LoVo (cell line): ENCODE measurements at regions not wholly inside any gene's neighbourhood (a gene's known extent, or its start where the extent isn't known, plus 50 kb on each side); places are given as distances from the start of the nearest gene placed in this dataset.
A peak's percentile ranks its signal among the peaks of the same experiment; 100 is the strongest.
"Not testable (repeated sequence)": the region's sequence is repeated elsewhere in the genome, so short reads cannot be mapped to it uniquely, and the experiment has no call there.

ENCODE experiments used
- DNase-seq: peaks from one replicate; pipeline ENCODE4 v3.0.0-alpha.2; 2016; ENCODE audit warnings: low spot score

DNA sequence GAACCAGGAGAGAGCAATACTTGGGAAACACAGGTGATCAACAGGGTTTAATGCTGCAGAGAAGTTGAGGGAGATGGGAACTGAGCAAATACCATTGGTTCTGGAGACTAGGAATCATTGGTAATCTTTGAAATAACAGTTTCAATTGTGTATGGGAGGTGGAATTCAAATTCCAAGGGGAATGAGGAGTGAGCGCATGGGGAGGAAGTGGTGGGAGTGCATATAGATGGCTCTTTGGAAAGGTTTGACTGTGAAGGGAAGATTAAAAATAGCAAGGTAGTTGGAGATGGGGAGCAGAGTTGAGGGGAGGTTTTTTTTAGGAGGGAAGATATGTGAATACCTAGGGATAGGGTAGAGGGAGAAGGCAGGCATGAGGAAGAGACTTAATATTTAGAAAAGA is 51.1 kb upstream of the ROPN1 start:
- no peak for DNase-seq

DNA sequence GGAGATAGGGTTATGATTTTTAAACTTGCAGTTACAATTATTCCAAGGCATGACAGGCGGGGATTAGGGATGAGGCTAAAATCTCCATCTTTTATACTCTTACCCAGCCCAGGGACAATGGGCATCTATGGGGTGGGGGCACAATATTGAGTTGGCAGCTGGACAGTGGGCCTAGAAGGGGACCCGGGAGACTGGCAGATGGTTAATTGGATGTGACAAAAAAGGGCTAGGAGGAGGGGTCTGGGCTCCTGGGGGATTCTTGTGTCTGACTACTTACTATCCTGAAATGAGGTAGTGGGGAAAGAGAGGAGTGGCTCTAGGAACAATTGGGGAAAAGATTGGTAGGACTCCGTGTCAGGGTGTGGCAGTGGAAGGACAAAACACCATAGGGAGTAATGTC is 53.0 kb upstream of the ROPN1 start:
- DNase-seq: no peak

DNA sequence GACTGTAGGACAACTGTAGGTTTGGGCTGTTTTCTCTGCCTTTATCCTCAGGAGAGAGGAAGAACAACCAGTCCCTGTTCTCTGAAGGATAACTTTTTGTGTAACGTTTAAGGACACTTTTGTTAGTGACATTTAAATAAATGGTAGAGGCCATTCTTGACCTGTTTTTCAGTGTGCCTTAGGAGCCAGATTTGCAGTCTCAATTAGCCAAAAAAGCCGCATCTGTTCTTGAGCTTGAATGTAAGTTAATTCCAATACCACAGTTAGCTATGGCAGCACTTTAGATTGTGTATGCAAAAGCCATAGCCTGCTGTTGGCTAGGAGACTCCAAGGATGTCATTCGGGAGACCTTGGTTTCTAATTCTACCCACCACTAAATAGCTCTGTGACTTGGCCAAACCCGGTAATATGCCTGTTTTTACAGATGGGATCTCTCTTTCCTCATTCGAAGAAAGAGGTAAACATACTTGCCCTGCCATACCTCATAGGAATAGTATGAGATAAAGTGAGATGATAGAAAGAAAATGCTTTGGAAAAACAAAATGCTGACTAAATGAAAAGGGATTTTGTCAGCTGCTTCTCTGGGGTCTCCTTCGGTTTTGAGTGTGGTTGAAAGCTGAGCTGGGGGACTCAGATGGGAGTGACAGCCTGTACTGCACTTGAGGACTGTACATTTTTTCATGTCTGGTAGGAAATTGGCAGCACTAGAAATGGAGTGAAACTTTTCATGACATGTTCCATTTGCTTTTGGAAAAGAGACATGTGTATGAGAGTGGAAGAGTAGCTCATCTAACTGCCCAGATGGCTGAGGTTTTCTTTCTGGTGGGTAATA is 57.3 kb upstream of the ROPN1 start:
- DNase-seq: no peak

DNA sequence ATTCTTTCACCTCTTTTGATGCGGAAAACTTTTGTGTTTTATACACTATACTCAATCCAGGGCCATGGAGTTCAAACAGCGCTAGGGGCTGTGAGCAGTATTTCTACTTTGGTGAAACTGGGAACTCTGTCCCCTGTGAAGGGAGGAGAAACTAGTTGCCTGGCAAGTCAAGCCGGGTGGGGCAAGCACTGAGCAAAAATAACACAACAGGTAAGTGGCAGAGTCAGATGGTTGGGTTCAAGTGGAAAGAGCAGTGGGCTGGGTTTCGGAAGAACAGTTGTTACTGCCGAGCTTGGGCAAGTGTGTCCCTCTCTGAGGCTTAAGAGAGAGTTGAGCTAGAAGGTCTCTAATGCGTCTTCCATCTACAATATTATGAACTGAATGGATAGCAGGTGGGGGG is 59.7 kb upstream of the ROPN1 start:
- DNase-seq: no peak

DNA sequence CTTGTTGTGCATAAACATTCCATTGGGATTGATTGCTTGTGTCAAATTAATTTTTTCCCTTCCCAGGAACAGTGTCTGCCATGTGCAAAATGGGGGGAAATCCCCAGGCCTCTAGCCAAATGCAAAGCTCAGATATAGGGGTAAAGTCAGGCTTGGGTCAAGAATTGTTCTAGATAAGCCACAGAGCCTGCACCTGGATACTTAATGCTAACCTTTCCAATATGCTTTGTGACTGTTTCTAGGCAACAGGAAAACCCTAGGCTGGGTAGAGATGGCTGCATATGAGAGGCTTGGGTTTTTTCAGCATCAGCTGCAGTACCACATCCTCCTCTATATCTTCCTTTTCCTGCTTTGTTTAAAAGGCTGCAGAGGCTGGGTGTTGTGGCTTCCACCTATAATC is 61.9 kb upstream of the ROPN1 start:
- no peak for DNase-seq

DNA sequence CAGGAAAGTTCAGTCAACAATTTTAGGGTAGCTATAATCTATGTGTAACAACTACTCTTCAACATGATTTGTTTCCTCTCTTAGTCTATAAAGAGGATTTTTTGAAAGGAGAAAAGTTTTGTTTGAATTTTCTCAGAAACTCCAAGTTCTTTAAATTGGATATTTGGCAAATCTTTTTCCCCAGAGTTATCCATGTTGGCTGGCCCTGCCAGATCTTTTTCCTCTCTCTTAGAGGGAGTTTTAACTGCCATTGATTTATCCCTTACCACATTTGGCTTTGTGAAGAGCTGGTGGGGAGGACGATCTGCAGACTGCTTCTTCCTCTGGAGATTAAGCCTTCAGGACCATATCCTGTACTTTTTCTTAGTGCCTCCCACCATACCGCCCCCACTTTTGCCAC is 64.9 kb upstream of the ROPN1 start:
- no peak for DNase-seq

DNA sequence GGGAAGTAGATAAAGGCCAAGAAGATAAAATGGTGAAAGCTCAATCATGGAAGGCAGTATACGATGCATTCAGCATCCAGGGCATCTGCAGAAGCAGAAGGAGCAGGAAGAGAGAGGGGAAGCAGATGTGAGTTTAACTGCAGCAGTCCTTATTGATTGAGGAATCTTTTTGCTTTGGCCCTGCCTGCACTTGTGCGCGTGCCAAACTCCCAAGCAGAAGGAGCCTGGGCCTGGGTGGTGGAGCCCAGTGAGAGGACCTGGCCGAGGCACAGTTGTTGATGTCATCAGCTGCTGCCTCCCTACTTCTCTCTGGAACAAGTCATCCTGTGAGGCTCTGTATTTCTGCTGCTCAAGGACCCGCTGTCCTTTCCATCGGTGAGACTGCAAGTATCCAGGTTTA is 65.5 kb upstream of the ROPN1 start:
- no peak for DNase-seq

DNA sequence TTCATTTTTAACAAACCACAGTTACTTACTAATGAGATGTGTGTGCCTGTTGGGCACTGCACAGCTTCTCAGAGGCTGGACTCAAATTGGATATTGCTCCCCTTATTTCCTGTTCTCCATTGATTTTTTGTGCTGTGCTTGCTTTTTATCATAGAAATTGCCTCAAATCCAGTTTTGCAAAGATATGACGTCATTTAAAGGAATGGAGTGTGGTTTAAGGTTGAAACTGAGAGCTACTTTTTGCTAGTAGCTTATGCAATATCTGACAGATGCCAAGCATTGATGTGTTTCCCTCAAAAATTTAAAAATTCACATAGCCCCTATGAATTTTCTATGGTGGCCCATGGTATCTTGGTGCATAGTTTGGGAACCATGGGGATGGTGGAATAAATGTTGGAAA is 67.7 kb upstream of the ROPN1 start:
- DNase-seq: no peak

DNA sequence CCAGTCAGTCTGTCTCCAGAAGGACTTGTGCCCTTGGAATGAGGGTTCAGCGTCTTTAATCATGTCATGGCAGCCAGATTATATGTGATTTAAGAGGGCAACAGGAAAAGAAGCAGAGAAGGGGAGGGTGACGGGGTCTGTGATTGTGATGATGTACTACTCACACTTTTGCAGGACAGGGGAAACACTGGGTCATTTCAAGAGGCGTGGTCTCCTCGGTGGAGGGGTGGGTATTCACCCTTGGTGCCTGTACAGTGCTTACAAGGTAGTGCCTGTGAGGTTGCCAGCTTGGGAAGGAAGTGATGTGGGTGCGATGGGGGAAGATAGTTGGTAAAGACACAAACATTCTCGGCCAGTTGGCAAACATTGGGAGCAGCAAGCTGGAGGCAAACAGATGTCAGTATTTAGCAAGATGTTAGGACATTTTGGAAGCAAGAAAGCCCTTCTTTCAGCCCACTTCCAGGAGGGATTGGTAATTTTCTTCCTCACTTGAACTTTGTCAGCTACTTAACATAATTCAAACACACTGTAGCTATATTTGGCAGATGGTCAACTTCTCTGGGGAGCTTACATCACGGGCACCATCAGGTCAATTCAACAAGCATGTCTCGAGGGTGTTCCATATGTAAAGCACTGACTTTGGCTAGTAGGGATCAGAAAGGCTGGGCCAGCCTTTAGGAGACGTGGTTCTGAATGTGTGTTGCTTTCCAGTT is 71.4 kb upstream of the ROPN1 start:
- DNase-seq: no peak

DNA sequence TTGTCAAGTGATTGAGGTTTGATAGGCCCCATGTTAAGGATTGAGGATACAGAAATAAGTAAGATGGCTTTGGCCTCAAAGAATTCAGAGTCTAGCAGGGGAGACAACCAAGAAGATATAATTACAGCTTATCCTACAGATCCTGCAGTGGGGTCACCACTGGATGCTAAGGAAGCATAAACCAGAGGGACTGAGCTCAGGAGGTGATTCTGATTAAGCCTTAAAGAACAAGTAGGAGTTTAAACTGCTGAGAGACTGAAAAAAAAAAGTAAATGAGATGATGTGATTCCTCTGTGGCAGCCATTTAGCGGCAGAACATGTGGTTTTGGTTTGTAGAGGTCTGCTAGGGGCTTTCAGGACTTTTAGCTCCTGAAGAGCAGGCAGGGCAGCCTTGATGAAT is 72.1 kb upstream of the ROPN1 start:
- DNase-seq: no peak

DNA sequence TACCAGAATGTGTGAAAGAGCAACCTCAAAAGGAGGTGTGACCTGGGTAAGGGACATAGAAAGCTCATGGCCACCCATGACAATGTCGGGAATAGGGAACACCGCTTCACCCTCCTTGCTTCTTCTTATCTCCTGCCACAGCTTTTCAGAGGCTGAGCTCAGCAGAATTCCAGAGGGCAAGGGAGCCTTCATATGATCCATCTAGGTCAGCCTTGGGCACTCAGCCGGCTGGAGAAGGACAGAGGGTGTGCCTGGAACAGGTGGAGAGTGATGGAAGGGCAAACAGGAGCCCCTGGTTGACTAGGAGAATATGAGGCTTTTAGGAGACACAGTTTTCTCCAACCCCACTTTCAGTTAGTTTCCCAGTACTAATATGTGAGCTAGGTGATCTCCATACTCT is 74.6 kb upstream of the ROPN1 start:
- DNase-seq: not testable (repeated sequence)

DNA sequence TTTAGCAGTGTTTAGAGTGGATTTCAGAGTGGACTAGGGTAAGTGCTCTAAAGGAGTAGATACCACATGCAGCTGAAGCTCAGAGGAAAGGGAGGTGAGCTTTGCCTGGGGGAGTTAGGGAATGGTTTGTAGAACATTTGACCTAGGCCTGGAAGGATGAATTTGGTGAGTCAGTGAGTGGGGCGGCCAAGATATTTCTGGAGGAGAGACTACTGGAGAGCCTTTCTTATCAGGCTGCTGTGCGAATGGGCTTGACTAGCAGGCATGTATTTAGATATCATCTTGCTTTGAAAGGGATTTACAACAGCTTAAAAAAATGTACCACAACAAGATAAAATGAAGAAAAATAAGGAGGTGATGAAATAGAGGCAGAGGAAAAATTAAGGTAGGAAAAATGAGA is 77.8 kb upstream of the ROPN1 start:
- DNase-seq: not testable (repeated sequence)

DNA sequence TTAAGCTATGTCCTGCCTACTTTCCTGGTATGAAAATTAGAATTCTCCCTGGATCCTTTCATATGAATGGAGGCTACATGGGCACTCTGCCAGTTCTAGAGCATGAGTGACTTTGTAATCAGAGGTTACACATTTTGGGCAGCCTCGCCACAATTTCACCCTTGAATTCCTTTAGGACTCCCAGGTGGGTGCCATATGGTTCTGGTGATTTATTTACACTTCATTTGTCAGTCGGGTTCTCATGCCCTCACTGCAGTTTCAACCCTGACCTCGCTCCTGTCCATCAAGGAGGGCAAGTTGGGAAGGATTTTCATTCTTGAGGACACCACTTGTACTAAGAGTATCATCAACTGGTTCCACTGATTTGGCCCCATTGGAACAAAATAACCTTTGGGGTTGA is 83.2 kb upstream of the ROPN1 start:
- not testable (repeated sequence) for DNase-seq

DNA sequence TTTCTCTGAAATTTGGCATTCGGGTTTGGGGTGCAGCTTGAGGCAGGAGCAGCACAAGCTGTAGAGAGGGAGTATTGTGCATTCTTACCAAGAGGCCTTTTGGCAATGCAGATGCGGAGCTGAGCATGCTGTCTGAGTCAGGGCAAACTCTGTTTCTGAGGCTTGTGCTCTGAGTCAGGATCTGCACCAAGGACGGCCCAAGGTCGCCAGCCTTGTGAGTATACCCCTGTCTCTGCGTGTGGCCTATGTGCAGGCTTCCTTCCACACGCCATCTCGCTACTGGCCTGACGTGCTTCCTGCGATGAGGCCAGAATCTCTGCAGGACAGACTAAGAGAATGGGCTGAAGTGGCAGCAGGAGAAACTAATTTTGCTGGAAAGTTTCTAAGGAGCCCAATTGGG is 83.8 kb upstream of the ROPN1 start:
- no peak for DNase-seq

DNA sequence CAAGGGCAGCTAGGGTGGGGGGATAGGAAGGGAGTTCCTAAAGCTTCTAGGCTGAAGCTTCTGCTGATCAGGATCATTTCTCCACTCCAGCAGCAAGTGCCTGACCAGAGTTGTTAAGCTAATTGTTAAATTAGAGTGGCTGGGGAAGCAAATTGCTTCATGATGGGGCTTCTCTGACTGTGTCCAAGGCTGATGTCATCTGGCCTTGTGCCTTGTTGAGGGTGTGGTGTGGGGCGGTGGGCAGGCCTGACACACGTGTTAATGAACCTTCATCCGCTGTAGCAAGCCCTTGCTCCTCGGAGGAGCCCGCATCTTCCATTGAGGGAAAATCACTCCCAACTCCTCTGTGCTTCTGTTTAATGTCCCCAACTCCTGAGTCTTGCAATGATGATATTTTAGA is 84.3 kb upstream of the ROPN1 start:
- no peak for DNase-seq

DNA sequence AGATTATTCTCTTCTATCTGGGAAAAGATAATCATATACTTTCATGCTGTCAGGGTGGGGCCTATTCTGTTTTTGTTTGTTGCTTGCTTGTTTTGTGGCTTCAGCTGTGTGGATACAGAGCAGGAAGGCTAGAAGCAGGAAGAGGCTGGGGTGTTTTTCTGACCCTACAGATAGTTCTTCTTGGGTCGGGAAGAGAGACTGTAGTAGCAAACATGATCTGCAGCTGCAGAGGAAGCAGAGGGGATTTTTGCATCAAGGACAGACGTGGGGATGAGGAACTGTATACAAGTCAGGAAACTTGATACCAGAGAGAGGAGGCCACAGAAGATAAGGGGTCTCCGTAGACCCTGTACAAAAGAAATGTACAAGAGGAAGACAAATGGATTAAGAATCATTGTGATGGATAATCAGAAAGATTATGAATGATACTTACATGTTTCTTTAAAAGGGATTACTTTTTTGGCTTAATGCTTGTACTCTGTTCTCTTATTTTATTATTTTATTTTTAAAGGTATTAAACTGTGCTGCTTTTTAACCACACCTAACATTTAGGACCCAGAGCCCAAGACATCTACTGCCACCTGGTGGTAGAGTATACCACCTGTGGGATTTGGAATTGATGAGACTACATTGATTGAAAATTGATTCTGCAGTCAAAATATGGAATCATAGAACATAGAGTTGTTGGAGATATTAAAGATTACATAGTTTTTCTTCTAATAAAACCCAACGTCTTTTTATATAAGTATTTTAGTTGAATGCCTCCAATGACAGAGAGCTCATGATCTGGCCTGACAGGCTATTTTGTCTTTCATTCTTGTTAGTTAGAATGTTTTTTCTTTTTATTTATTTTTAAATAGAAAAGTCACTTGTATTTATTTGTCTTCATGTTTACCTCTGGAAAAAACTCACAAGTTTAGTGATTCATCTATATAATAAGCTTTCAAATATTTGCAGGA is 87.3 kb upstream of the ROPN1 start:
- DNase-seq: peak; percentile 61

DNA sequence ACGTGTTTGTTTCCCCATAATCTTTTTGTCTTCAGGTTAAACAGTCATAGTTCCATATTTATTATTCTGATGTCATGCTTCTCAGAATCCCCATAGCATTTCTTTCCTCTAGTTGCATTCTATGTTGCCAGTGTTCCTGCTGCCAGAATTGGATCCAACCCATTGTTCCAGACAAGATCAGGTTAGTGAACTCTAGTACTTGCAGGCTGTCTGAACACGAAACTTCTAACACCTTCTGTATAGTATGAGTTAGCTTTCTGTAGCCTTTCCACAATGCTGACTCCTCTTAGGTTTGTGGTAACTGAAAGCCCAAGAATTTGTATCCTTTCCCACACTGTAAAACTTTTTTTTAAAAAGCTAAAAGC is 88.0 kb upstream of the ROPN1 start:
- DNase-seq: no peak

DNA sequence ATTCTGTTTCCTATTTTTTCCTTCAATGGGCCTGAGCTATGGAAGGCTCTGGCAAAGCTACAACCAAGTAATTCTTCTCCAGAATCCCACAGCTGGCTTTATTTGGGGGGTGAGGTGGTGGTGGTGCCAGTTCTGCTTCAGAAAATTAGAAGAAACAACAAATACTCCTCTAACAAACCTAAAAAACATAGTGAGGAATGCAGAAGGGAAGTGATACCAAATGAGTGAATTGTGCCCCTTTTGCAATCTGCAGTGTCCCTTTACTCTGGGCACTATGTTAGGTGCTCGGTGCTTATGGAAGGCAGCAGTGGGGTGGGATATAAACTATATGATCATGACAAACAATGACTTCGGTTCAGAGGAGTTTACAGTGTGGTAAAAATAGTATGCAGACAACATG is 90.4 kb upstream of the ROPN1 start:
- DNase-seq: no peak

DNA sequence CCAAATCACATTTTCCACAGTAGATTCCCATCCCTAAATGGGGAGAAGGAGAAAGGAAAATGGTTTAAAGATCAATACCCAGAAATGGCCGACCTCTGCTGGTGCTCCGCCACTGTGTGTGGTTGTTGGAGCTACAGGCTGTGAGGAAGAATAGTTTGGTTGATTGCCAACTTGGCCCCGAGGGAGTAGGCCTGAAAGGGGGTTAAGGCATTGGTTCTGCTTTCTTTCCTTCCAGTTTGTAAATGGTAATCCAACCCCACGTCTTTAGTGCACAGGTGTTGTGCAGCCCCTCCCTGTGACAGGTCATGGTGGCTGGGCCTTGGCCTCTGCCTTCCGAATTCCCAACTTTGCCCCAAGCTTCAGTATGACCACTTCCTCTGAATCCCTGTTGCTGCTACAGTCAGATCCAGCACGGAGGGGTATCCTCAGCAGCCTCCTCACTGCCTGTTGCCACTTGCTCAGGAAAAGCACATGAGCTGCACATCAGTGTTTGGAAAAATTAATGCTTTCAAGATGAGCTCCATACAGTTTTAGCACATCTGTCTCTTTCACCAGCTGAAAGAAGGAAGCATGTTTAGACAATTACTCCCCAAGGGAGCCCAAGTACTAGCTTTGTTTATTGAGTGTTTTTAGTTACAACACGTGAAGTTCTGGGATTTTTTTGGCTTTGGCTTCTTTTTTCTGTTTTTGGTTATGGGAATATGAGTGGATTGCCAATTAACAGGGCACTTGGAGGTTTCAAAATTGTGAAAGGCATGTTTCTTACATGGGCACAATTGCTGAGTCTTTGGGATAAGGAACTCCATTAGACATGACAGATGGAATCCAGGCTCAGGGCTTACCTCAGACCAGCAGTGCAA is 92.3 kb upstream of the ROPN1 start:
- no peak for DNase-seq

DNA sequence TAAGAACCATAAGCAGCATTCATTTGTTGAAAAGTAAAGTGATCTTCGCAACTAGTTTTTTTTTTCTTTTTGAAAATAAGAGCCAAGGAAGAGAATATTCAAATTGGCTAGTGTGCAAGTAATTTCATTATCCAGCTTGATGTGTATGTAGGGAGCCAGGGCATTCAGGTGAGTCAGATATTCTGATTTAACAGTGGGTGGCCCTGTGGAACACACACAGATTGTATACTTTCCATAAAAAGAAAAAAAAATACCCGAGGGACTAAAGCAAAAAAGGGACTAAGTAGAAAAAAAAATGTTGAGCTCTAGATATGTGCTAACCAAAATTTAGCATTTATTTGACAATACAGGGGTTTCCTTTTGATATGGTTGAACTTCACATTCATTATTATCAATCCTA is 96.9 kb upstream of the ROPN1 start:
- no peak for DNase-seq

DNA sequence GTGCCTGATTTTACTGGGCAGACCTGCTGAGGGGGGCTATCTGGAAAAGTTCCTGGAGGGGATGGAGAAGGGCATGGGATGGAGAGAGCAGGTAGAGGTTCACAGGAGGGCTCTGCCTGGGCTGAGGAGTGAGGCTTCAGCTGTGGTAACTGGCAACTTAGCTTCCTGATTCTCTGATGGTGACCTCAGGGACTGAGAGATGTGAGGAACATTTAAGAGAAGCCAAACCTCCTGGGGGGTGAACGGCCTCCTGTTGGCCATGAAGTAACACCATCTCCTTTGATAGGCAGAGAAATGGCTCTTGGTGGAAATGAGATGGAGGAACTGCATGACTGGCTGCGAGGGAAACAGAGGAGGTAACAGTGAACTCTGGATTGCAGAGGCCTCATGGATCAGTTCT is 97.3 kb upstream of the ROPN1 start:
- DNase-seq: no peak

DNA sequence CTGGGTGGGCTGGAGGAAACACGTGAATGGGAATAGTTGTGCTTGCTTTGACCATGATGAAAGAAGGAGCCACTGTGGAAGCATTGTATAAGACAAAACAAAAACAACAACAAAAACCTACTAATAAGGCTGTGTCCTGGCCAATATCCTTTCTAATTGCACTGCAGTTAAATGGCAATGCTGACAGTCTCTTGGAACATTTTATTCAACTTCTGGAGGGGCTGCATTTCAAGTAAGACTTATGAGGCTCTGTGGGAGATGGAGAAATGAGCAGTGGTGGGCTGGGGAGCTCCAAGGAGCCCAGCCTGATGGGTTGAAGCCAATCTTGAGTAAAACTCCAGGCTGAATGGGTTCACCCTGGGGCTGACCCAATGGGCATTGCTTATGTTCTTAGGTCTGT is 99.8 kb upstream of the ROPN1 start:
- no peak for DNase-seq
